Occipital lobe (tissue), 1 donor: ENCODE measurements at regions not wholly inside any gene's neighbourhood (a gene's known extent, or its start where the extent isn't known, plus 50 kb on each side); places are given as distances from the start of the nearest gene placed in this dataset.
A peak's percentile ranks its signal among the peaks of the same experiment; 100 is the strongest.

Experiments
- DNase-seq: peaks from one replicate; lab custom pipeline; 2025; lab: John Stamatoyannopoulos, UW

DNA sequence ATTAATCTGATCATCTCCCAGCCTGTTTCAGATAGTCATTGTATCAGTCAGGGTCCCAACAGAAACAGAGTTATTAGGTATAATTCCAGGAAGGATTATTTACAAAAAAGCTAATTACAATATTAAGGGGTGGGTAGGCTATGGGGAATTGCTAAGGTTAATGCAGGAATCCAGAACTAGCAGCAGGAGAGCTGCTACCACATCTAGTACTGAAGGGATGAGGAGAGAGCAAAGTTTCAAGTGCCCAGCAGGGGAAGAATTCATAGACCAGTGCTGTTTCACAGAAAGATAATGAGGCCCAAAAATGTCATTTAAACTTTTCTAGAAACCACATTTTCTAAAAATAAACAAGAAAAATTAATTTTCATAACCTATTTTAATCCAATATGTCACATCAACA is 284.2 kb downstream of the HACE1 start:
- no peak for DNase-seq

GRCh38 chr6:104574135-104574750 is 285.5 kb downstream of the HACE1 start:
- DNase-seq: no peak

DNA sequence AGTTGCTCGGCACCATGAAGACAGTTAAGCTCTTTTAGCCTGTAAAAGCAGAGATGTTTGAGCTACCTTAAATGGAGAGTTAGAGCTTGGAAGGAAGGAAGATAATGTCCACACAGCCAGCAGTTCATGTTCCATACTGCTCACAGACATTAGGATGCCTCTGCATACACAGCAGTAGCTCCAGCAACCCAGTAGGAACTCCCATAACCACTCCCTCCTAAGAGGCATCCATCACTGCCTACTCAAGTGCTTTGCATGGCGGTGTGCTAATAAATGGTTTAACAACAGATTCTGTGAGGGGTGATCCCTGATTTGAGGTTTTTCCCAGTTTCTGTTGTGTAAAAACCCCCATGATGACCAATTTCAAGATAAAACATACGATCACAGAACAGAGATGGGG is 286.4 kb downstream of the HACE1 start:
- no peak for DNase-seq

DNA sequence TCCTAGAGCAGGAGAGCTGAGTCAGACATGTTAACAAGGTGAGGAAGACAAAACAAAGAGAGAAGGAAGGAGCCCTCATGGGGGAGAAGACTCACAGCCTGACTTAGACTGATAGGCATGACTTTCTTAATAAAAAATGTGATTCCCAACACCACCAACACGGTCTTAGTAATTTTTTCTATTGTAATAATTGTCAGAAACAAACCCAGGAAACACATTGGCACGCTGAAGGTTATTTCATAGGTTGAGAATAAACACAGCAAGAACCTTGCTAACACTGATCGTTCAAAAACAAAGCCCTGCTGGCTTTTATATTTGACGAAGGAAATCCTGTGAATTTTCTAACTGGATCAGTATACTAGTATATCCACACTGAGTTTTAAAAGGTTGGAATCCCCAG is 286.8 kb downstream of the HACE1 start:
- DNase-seq: no peak

DNA sequence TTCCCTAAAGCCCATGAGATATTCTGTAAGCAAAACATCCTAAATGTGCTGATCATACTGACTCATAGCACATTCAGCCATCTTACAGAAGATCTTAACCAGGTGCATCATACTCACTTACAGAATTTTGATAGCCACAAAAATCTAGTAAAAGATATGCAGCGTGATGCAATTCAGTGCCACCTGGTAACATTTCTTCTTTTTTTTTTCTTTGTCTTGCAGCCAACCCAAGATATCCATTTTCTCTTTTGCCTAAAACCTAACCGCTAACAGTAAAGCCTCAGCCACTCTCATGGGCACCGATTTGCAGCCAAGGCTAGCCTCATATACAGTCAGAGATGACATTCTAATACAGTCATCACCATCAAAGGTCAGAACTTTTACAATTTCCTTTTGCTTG is 293.3 kb downstream of the HACE1 start:
- no peak for DNase-seq

- no peak for DNase-seq
These were observed 296.4 kb downstream of the HACE1 start for GRCh38 chr6:104563306-104563705.

- no peak for DNase-seq
These were observed 300.1 kb downstream of the HACE1 start for GRCh38 chr6:104559435-104560202.

DNA sequence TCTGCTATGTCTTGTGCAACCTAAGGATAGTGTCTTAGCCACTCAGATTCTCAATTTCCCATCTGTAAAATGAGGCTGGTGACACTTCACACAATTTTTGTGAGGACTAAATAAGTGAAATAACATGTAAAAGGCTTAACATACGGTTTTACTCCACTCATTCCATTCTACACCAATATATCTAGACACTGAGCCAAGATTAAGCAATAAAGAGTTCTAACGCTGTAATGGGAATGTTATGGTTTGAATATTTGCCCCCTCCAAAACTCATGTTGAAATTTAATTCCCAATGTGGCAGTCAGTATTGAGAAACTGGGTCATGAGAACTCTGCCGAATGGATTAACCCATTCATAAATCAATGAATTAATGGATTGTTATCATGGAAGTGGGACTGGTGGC is 301.0 kb downstream of the HACE1 start:
- no peak for DNase-seq

GRCh38 chr6:104548297-104548696 is 311.4 kb downstream of the HACE1 start:
- no peak for DNase-seq

- no peak for DNase-seq
These were observed 318.3 kb downstream of the HACE1 start for GRCh38 chr6:104541411-104541810.

GRCh38 chr6:104540743-104541142 is 319.0 kb downstream of the HACE1 start:
- DNase-seq: no peak

DNA sequence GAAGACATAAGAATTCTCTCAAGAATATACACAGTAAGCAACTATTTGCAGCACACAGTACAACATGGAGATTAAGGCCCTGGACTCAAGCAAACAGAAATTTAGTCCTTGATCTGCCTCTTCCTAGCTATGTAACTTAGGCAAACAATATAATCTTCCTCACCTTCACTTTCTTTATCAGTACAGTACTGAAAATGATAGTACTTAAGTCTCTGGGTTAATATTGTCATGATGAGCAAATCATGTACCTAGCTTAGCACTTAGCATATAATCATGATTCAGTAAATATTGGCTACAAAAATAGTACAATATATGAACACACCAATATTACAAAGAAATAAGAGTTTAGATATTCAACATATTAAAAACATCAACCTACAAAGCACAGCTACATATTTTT is 320.5 kb downstream of the HACE1 start:
- DNase-seq: no peak

- no peak for DNase-seq
These were observed 321.8 kb downstream of the HACE1 start for GRCh38 chr6:104537872-104538271.

- no peak for DNase-seq
These were observed 322.5 kb downstream of the HACE1 start for GRCh38 chr6:104537180-104537579.

GRCh38 chr6:104532462-104532861 is 327.3 kb downstream of the HACE1 start:
- no peak for DNase-seq

DNA sequence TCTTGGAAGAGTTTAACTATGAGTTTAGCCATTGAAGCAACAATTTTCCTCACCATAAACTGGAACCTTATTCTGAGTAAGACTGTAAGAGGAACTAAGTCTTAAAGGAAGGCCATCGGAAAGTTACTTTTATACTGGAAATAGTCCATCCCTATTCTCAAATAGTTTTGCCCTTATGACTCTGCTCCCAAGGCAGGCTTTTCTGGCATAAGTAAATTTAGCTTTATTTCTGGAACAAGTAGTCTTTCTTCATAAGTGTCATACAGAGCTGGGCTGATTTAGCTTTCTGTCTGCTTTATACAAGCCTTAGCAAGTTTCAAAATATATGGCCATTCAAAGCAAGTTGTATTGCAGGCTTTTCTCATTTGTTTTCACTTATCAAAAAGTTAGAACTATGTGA is 328.1 kb downstream of the HACE1 start:
- DNase-seq: no peak

GRCh38 chr6:104527761-104528415 is 331.8 kb downstream of the HACE1 start:
- no peak for DNase-seq

- no peak for DNase-seq
These were observed 332.4 kb downstream of the HACE1 start for GRCh38 chr6:104527311-104527710.

- no peak for DNase-seq
These were observed 333.3 kb downstream of the HACE1 start for GRCh38 chr6:104526376-104526775.

- DNase-seq: peak; percentile 66
These were observed 333.9 kb downstream of the HACE1 start for GRCh38 chr6:104525677-104526322.

DNA sequence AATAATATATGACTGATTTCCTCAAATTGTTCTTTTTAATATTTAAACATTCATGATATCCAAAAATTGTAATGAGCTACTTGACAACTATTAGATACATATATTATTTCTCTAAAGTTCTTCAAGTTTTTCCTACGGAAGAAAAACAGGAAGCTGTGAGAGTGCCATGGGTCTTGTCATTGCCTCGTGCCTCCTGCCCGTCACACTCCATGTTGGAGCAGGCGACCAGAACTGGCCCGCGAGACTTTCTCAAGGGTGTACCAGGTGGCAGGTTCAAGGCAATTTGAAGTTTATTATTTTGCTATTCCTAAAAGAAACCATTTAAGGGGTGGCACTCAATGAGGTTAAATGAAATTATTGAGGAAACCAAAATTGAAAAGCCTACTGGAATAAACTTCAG is 337.2 kb downstream of the HACE1 start:
- no peak for DNase-seq

DNA sequence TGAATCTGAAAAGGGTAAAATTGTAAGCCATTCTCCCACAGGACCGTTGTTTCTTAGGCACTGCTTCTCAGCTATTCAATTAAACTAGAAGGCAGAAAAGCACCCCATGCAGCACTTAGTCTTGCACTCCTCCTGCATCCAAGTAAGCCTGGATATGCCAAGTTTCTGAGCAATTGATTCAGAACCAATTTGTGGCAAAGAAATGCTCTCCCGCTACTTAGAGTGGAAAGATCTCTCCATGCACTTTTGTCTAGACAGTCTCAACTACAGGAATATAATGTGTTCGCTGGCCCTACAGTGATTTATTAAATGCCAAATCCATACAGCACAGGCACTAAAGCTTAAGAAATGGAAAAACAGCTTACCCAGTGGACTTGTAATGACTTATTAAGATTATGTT is 338.5 kb downstream of the HACE1 start:
- DNase-seq: no peak
